HG03196 (cell line): ENCODE measurements at regions not wholly inside any gene's neighbourhood (a gene's known extent, or its start where the extent isn't known, plus 50 kb on each side); places are given as distances from the start of the nearest gene placed in this dataset.

Source experiments
- ATAC-seq: cut with Tn5 transposase; IDR thresholded peaks from one replicate; pipeline ENCODE4 v1.9.1; 2021; ENCODE audit not compliant: unreplicated experiment

GRCh38 chr1:106459418-106459817 is 597.1 kb upstream of the PRMT6 start:
- ATAC-seq: no peak

GRCh38 chr1:106465666-106466065 is 590.8 kb upstream of the PRMT6 start:
- ATAC-seq: no peak

GRCh38 chr1:106480629-106481028 is 575.8 kb upstream of the PRMT6 start:
- ATAC-seq: no peak

- ATAC-seq: no peak
These were observed 563.6 kb upstream of the PRMT6 start for GRCh38 chr1:106492880-106493279.

- no peak for ATAC-seq
These were observed 561.8 kb upstream of the PRMT6 start for GRCh38 chr1:106494646-106495045.

- no peak for ATAC-seq
These were observed 558.2 kb upstream of the PRMT6 start for GRCh38 chr1:106498238-106498637.

GRCh38 chr1:106502659-106503058 is 553.8 kb upstream of the PRMT6 start:
- ATAC-seq: no peak

- no peak for ATAC-seq
These were observed 541.1 kb upstream of the PRMT6 start for GRCh38 chr1:106515375-106515774.

GRCh38 chr1:106517224-106517623 is 539.2 kb upstream of the PRMT6 start:
- ATAC-seq: no peak

- no peak for ATAC-seq
These were observed 533.0 kb upstream of the PRMT6 start for GRCh38 chr1:106523497-106523896.

- no peak for ATAC-seq
These were observed 531.8 kb upstream of the PRMT6 start for GRCh38 chr1:106524631-106525030.

GRCh38 chr1:106526650-106527049 is 529.8 kb upstream of the PRMT6 start:
- no peak for ATAC-seq

GRCh38 chr1:106534612-106535011 is 521.9 kb upstream of the PRMT6 start:
- no peak for ATAC-seq

GRCh38 chr1:106536741-106537140 is 519.7 kb upstream of the PRMT6 start:
- ATAC-seq: no peak

- ATAC-seq: no peak
These were observed 507.7 kb upstream of the PRMT6 start for GRCh38 chr1:106548726-106549125.

GRCh38 chr1:106554294-106554693 is 502.2 kb upstream of the PRMT6 start:
- ATAC-seq: no peak

GRCh38 chr1:106555571-106555970 is 500.9 kb upstream of the PRMT6 start:
- ATAC-seq: no peak

GRCh38 chr1:106564192-106564591 is 492.3 kb upstream of the PRMT6 start:
- ATAC-seq: no peak

- ATAC-seq: no peak
These were observed 488.1 kb upstream of the PRMT6 start for GRCh38 chr1:106568201-106568974.

- no peak for ATAC-seq
These were observed 485.4 kb upstream of the PRMT6 start for GRCh38 chr1:106571109-106571508.

- ATAC-seq: no peak
These were observed 472.4 kb upstream of the PRMT6 start for GRCh38 chr1:106584107-106584506.

GRCh38 chr1:106584676-106585075 is 471.8 kb upstream of the PRMT6 start:
- ATAC-seq: no peak

GRCh38 chr1:106600626-106601025 is 455.8 kb upstream of the PRMT6 start:
- no peak for ATAC-seq
